ENCODE measurements at regions not wholly inside any gene's neighbourhood (a gene's known extent, or its start where the extent isn't known, plus 50 kb on each side); places are given as distances from the start of the nearest gene placed in this dataset.

DNA sequence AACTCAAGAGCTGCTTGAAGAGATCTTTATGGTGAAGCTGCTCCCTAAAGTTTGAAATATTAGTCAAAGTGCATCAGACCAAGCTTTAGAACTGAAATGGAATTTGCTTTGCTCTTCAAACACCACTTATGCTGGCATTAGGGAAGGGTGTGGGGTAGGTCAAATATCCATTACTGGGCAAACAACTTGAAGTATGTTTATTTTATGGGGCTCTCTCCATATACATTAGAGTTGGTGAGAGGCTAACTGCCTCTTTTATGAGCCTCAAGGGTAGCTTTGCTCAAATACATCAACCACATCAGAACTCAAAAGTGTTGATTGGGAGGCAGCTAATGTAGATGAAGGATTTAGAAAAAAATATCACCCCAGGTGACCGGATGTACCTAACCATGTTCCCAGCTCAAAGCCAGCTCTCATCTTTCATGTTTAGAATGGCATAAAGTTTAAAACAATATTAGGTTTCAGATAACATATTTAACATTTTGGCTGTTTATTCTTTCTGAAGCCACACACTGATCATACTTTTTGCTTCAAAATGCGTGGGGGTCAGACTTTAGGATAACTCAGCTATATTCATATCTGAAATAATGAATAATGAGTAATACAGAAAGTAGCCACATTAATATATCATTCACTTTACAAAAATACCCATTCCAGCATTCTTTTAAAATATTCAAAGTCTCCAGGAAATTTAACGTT, 318.6 kb downstream of the PTEN start:
- TF ChIP-seq, protein P1, sequence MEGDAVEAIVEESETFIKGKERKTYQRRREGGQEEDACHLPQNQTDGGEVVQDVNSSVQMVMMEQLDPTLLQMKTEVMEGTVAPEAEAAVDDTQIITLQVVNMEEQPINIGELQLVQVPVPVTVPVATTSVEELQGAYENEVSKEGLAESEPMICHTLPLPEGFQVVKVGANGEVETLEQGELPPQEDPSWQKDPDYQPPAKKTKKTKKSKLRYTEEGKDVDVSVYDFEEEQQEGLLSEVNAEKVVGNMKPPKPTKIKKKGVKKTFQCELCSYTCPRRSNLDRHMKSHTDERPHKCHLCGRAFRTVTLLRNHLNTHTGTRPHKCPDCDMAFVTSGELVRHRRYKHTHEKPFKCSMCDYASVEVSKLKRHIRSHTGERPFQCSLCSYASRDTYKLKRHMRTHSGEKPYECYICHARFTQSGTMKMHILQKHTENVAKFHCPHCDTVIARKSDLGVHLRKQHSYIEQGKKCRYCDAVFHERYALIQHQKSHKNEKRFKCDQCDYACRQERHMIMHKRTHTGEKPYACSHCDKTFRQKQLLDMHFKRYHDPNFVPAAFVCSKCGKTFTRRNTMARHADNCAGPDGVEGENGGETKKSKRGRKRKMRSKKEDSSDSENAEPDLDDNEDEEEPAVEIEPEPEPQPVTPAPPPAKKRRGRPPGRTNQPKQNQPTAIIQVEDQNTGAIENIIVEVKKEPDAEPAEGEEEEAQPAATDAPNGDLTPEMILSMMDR (IDR thresholded peaks at IDR 0.05; ENCODE audit: borderline replicate concordance, insufficient read depth, low read depth, low read length), result no peak
- H3K4me3 ChIP-seq (ENCODE audit: low read depth, low read length), result no peak overlapping the region

- no peak overlapping the region for H3K4me3 ChIP-seq (ENCODE audit: low read depth, low read length)
- TF ChIP-seq, protein P1 (IDR thresholded peaks at IDR 0.05; ENCODE audit: borderline replicate concordance, insufficient read depth, low read depth, low read length), result no peak
These were observed 319.1 kb downstream of the PTEN start for GRCh38 chr10:88182601-88182930.

- TF ChIP-seq, protein P1 (IDR thresholded peaks at IDR 0.05; ENCODE audit: borderline replicate concordance, insufficient read depth, low read depth, low read length), result no peak
- no peak overlapping the region for H3K4me3 ChIP-seq (ENCODE audit: low read depth, low read length)
These were observed 321.3 kb downstream of the PTEN start for GRCh38 chr10:88184543-88185297.

DNA sequence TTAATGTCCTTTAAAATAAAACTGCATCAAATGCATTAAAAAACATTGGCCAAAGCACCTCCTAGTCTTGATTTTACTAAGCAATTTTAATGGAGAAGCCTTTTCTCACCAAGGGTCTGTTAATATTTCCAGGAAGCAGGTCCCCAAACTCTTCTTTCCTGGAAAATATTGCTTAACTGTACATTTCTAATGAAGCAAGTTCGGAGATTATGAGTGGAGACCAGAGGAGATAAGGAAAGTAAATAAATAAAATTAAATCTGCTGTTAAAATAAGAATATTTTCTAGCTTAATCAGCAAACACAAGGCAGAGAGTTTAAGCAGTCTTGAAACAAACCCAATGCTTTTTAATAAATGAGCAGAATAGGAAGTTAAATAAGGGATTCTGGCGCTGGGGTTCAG, 322.4 kb downstream of the PTEN start:
- TF ChIP-seq, protein P1 (IDR thresholded peaks at IDR 0.05; ENCODE audit: borderline replicate concordance, insufficient read depth, low read depth, low read length), result no peak
- H3K4me3 ChIP-seq (ENCODE audit: low read depth, low read length), result no peak overlapping the region

DNA sequence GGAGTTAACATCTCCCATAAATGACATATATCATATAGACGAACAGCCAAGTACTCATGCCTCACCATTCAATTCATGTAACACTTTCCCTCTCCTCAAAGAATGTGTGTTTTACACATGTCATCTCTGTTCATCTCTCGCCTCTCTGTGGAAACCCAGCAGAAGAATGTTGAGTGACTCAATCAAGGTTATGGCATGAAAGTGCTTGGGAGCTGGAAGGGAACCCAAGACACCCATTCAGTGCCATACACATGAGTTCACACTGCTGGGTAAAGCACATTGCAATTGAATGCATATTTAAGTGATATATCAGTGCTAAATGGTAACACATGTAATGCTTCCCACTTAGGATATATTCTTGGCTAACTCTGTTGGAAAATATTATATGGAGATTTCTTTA, 322.9 kb downstream of the PTEN start:
- no peak overlapping the region for H3K4me3 ChIP-seq (ENCODE audit: low read depth, low read length)

GRCh38 chr10:88187472-88187871, 324.0 kb downstream of the PTEN start:
- no peak overlapping the region for H3K4me3 ChIP-seq (ENCODE audit: low read depth, low read length)
- TF ChIP-seq, protein P1 (IDR thresholded peaks at IDR 0.05; ENCODE audit: borderline replicate concordance, insufficient read depth, low read depth, low read length), result no peak

More for the DNA sequence above, 322.9 kb downstream of the PTEN start:
- TF ChIP-seq, protein P1 (IDR thresholded peaks at IDR 0.05; ENCODE audit: borderline replicate concordance, insufficient read depth, low read depth, low read length), result no peak

GRCh38 chr10:88190123-88190522, 326.7 kb downstream of the PTEN start:
- H3K4me3 ChIP-seq (ENCODE audit: low read depth, low read length), result no peak overlapping the region
- TF ChIP-seq, protein P1 (IDR thresholded peaks at IDR 0.05; ENCODE audit: borderline replicate concordance, insufficient read depth, low read depth, low read length), result no peak
